GM18508 (cell line): ENCODE measurements at regions not wholly inside any gene's neighbourhood (a gene's known extent, or its start where the extent isn't known, plus 50 kb on each side); places are given as distances from the start of the nearest gene placed in this dataset.

Experiments used
- ATAC-seq: cut with Tn5 transposase; IDR thresholded peaks from one replicate; pipeline ENCODE4 v1.9.1; 2021; ENCODE audit warnings: moderate number of reproducible peaks; ENCODE audit not compliant: insufficient read depth, unreplicated experiment

GRCh38 chr12:124094733-124095132, 121.7 kb downstream of the ZNF664 start:
- ATAC-seq = no peak

GRCh38 chr12:124096109-124096508, 123.1 kb downstream of the ZNF664 start:
- ATAC-seq = no peak

GRCh38 chr12:124096869-124097434, 123.9 kb downstream of the ZNF664 start:
- ATAC-seq = no peak

- ATAC-seq = no peak
Observed at GRCh38 chr12:124097701-124098100, 124.7 kb downstream of the ZNF664 start.

- no peak for ATAC-seq
Observed at GRCh38 chr12:124098101-124098757, 125.2 kb downstream of the ZNF664 start.

- no peak for ATAC-seq
Observed at GRCh38 chr12:124098887-124099286, 125.9 kb downstream of the ZNF664 start.

- no peak for ATAC-seq
Observed at GRCh38 chr12:124099661-124100060, 126.6 kb downstream of the ZNF664 start.

GRCh38 chr12:124100572-124101178, 127.7 kb downstream of the ZNF664 start:
- no peak for ATAC-seq

- ATAC-seq = no peak
Observed at GRCh38 chr12:124105546-124105945, 132.5 kb downstream of the ZNF664 start.

- no peak for ATAC-seq
Observed at GRCh38 chr12:124107351-124107750, 134.3 kb downstream of the ZNF664 start.

GRCh38 chr12:124109760-124110159, 136.7 kb downstream of the ZNF664 start:
- ATAC-seq = no peak

- no peak for ATAC-seq
Observed at GRCh38 chr12:124110372-124110883, 137.4 kb downstream of the ZNF664 start.

- no peak for ATAC-seq
Observed at GRCh38 chr12:124111006-124111405, 138.0 kb downstream of the ZNF664 start.

- ATAC-seq = no peak
Observed at GRCh38 chr12:124114316-124114715, 141.3 kb downstream of the ZNF664 start.

GRCh38 chr12:124115496-124115895, 142.5 kb downstream of the ZNF664 start:
- ATAC-seq = no peak

- ATAC-seq = no peak
Observed at GRCh38 chr12:124115976-124116690, 143.1 kb downstream of the ZNF664 start.

GRCh38 chr12:124120739-124121138, 147.7 kb downstream of the ZNF664 start:
- no peak for ATAC-seq

GRCh38 chr12:124122722-124123121, 149.7 kb downstream of the ZNF664 start:
- no peak for ATAC-seq

GRCh38 chr12:124123296-124124000, 150.4 kb downstream of the ZNF664 start:
- ATAC-seq = no peak

- peak; percentile 60 for ATAC-seq
Observed at GRCh38 chr12:124125203-124125871, 152.3 kb downstream of the ZNF664 start.
